Peyer's patch (tissue), 4 donors: ENCODE measurements at regions not wholly inside any gene's neighbourhood (a gene's known extent, or its start where the extent isn't known, plus 50 kb on each side); places are given as distances from the start of the nearest gene placed in this dataset.
"Not testable (repeated sequence)": the region's sequence is repeated elsewhere in the genome, so short reads cannot be mapped to it uniquely, and the experiment has no call there.

Experiments used
- DNase-seq, 3 donors: peaks; one replicate each; pipeline ENCODE4 v3.0.0-alpha.2; 2017 to 2019
- H3K27ac ChIP-seq, 4 donors: fragments of 200-600 bp; sonication (generic); one replicate each; pipeline ENCODE4 v1.5.1; 2016 to 2019
- H3K27me3 ChIP-seq, 2 donors: fragments of 200-600 bp; sonication (generic); one replicate each; pipeline ENCODE4 v1.5.1; 2019
- H3K36me3 ChIP-seq, 3 donors: fragments of 200-600 bp; sonication (generic); one replicate each; pipeline ENCODE4 v1.5.1; 2016 to 2019
- H3K4me1 ChIP-seq, 4 donors: fragments of 200-600 bp; sonication (generic); one replicate each; pipeline ENCODE4 v1.5.1; 2016 to 2019
- H3K4me3 ChIP-seq, 4 donors: fragments of 200-600 bp; sonication (generic); 1 replicate in 3 of 4; 2 replicates in 1 of 4; pipeline ENCODE4 v1.5.1; 2016 to 2019; ENCODE audit warnings: mild to moderate bottlenecking in 1 of 4
- H3K9me3 ChIP-seq, 4 donors: fragments of 200-600 bp; sonication (generic); one replicate each; pipeline ENCODE4 v1.5.1; 2016 to 2019; ENCODE audit warnings: mild to moderate bottlenecking in 1 of 4
- POLR2A ChIP-seq, 2 donors: fragments of 450-650 bp; IDR thresholded peaks; one replicate each; pipeline ENCODE4 v1.5.1; 2017; ENCODE audit warnings: antibody characterized with exemption in 2 of 2, mild to moderate bottlenecking in 2 of 2, moderate library complexity in 2 of 2
- TF ChIP-seq, protein P1 (sequence below), 6 experiments: fragments of 450-650 bp in 4 of 6; fragments of 200-600 bp in 2 of 6; sonication (generic) in 1 of 6; IDR thresholded peaks; one replicate each; pipeline ENCODE4 v1.5.1; 2017 to 2019; ENCODE audit warnings: antibody characterized with exemption in 6 of 6, mild to moderate bottlenecking in 3 of 6, moderate library complexity in 1 of 6

DNA sequence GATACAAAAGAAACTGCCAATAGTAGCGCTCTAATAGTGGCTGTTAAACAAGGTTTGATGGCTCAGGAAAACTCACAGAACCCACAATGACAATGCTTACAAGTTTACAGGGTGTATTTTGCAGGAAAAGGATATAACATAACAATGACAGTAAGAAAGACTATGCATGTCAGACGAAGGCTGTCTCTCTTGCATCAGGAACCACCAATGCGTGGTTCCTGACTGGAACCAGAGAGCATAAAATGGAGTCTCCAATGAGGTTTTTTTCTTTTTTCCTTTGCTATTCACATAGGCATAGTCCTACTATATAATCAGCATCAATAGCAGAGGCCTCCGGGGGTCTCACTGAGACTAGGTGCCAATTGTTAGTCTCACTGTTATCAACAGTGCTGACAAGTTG lies 120.4 kb upstream of the STEAP1 start:
- no peaks in the 10 kb centered on the region for H3K27me3 ChIP-seq
- DNase-seq: no peak

DNA sequence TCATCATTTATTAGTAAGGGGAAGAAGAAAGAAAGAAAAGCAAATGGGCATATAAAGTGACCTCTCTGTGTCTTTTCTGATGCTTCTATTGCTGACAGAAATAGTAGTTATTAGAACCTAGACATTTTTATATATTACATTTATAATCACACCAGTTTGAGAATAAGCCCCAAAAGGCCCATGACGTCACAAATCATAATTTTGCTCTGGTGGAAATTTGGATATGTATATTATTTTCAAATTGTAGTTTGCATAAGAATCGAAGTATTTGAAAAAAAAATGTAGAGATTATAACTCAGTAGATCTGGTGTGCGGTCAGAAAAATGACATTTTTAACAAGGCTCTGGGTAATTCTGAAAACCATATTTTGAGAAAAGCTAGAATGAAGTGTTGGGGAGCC lies 101.2 kb upstream of the STEAP1 start:
- no peaks in the 10 kb centered on the region for H3K27me3 ChIP-seq
- no peak for DNase-seq
- no peak overlapping the region for H3K4me3 ChIP-seq
- no peaks in the 10 kb centered on the region for H3K9me3 ChIP-seq
- no peaks in the 10 kb centered on the region for H3K36me3 ChIP-seq
- no peak for TF ChIP-seq POLR2A (IDR thresholded peaks at IDR 0.05)
- TF ChIP-seq, protein P1, sequence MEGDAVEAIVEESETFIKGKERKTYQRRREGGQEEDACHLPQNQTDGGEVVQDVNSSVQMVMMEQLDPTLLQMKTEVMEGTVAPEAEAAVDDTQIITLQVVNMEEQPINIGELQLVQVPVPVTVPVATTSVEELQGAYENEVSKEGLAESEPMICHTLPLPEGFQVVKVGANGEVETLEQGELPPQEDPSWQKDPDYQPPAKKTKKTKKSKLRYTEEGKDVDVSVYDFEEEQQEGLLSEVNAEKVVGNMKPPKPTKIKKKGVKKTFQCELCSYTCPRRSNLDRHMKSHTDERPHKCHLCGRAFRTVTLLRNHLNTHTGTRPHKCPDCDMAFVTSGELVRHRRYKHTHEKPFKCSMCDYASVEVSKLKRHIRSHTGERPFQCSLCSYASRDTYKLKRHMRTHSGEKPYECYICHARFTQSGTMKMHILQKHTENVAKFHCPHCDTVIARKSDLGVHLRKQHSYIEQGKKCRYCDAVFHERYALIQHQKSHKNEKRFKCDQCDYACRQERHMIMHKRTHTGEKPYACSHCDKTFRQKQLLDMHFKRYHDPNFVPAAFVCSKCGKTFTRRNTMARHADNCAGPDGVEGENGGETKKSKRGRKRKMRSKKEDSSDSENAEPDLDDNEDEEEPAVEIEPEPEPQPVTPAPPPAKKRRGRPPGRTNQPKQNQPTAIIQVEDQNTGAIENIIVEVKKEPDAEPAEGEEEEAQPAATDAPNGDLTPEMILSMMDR (IDR thresholded peaks at IDR 0.05): no peak
- H3K27ac ChIP-seq: no peak overlapping the region
- H3K4me1 ChIP-seq: no peaks in the 10 kb centered on the region

More for the DNA sequence above, 120.4 kb upstream of the STEAP1 start:
- no peak for TF ChIP-seq POLR2A (IDR thresholded peaks at IDR 0.05)
- TF ChIP-seq, protein P1 (IDR thresholded peaks at IDR 0.05): no peak
- H3K27ac ChIP-seq: no peak overlapping the region
- no peaks in the 10 kb centered on the region for H3K36me3 ChIP-seq
- H3K4me3 ChIP-seq: no peak overlapping the region
- no peaks in the 10 kb centered on the region for H3K4me1 ChIP-seq
- H3K9me3 ChIP-seq: no peaks in the 10 kb centered on the region

DNA sequence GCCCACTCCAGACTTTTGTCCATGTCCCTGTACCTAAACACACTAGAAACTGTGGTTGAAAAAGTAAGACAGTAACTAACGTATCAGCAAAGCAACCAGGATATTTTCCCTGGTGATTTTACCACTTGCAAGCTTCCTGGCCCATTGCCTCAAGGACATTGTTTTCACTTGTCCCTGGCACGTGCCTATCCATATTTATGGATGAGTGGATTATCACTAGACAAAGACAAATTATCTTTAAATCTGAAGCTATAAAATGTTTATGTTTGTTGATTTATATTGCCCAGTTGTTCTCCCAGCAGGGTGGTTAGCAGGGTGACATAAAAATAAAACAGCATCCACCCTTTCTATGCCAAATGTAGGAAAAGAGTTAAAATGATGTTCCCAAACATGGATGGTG lies 93.2 kb upstream of the STEAP1 start:
- Histone ChIP-seq H3K27ac (no peak overlapping the region), H3K9me3 (no peaks in the 10 kb centered on the region), H3K4me1 (no peaks in the 10 kb centered on the region), H3K36me3 (no peaks in the 10 kb centered on the region), H3K4me3 (no peak overlapping the region), H3K27me3 (no peaks in the 10 kb centered on the region)
- DNase-seq: no peak
- TF ChIP-seq POLR2A (IDR thresholded peaks at IDR 0.05): no peak
- TF ChIP-seq, protein P1 (IDR thresholded peaks at IDR 0.05): no peak

DNA sequence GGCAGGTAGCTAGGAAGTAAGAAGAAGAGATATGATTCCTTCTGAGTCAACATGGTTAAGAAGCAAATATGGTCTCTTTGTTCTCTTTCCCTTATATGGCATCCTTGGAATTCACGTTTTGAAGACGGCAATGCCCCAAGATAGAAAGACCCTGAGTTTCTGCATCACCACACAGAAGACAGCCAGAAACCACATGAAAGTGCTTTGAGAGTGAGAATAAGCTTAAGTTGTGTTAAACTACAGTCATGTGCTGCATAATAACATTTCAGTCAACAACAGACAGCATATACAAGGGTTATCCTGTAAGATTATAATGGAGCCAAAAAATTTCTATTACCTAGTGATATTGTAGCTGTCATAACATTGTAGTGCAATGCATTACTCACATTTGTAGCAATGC lies 89.9 kb upstream of the STEAP1 start:
- Histone ChIP-seq H3K9me3 (no peaks in the 10 kb centered on the region), H3K4me3 (no peak overlapping the region), H3K27ac (no peak overlapping the region), H3K27me3 (no peaks in the 10 kb centered on the region), H3K36me3 (no peaks in the 10 kb centered on the region), H3K4me1 (no peaks in the 10 kb centered on the region)
- no peak for DNase-seq
- TF ChIP-seq, protein P1 (IDR thresholded peaks at IDR 0.05): no peak
- TF ChIP-seq POLR2A (IDR thresholded peaks at IDR 0.05): no peak

DNA sequence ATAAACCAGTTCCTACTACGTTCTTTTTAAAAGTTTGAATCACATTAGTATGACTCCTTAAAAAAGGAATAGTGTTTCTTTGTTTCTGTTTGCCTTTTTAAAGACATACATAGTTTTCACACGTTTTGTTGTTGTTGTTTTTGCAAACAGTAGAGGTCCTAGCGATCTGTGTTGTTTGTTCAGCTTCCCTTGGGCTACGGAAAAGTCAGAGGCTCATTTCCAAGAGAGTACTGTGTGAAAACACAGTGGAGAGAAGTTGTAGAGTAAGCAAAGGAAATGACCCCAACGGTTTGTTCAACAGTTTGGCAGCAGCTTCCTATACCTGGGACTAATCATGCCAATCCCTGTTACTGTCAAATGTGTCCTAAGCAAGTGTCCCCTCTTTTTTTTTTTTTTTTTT lies 87.1 kb upstream of the STEAP1 start:
- TF ChIP-seq POLR2A (IDR thresholded peaks at IDR 0.05): no peak
- TF ChIP-seq, protein P1 (IDR thresholded peaks at IDR 0.05): no peak
- no peaks in the 10 kb centered on the region for H3K27me3 ChIP-seq
- H3K27ac ChIP-seq: no peak overlapping the region
- no peak overlapping the region for H3K4me3 ChIP-seq
- DNase-seq: no peak
- H3K4me1 ChIP-seq: no peaks in the 10 kb centered on the region
- H3K9me3 ChIP-seq: no peaks in the 10 kb centered on the region
- H3K36me3 ChIP-seq: no peaks in the 10 kb centered on the region

DNA sequence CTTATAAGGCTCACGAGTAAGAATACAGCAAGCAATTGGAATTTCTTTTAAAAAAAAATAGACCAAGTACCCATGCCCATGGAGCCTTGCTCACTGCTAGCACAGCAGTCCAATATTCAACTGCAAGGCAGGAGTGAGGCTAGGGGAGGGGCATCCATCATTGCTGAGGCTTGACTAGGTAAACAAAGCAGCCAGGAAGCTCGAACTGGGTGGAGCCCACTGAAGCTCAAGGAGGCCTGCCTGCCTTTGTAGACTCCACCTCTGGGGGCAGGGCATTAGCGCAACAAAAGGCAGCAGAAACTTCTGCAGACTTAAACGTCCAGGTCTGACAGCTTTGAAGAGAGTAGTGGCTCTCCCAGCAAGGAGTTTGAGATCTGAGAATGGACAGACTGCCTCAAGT lies 84.0 kb upstream of the STEAP1 start:
- H3K36me3 ChIP-seq, DNase-seq, H3K9me3 ChIP-seq, H3K27me3 ChIP-seq, H3K4me1 ChIP-seq, H3K4me3 ChIP-seq, H3K27ac ChIP-seq: not testable (repeated sequence)
